Spleen (tissue), 11 donors: ENCODE measurements at regions not wholly inside any gene's neighbourhood (a gene's known extent, or its start where the extent isn't known, plus 50 kb on each side); places are given as distances from the start of the nearest gene placed in this dataset.

Source experiments
- DNase-seq: peaks from one replicate; pipeline ENCODE4 v3.0.0-alpha.2; 2020
- H3K27ac ChIP-seq, 8 donors: fragments of 200-600 bp; sonication (generic) in 7 of 8; 1 replicate in 4 of 8; 2 replicates in 4 of 8; pipeline versions ENCODE4 v1.5.0 to v1.8.0; 2016 to 2021; ENCODE audit warnings: inconsistent platforms in 4 of 8, mild to moderate bottlenecking in 4 of 8, moderate library complexity in 1 of 8
- H3K27me3 ChIP-seq, 7 donors: fragments of 200-600 bp; sonication (generic) in 6 of 7; replicated peaks in 1 of 7; 1 replicate in 4 of 7; 2 replicates in 3 of 7; pipeline versions ENCODE4 v1.5.0 to v1.8.0; 2016 to 2021; ENCODE audit warnings: inconsistent platforms in 3 of 7, mild to moderate bottlenecking in 1 of 7
- H3K36me3 ChIP-seq, 6 donors: fragments of 200-600 bp; sonication (generic) in 5 of 6; 1 replicate in 4 of 6; 2 replicates in 2 of 6; pipeline versions ENCODE4 v1.5.0 to v1.8.0; 2016 to 2021; ENCODE audit warnings: inconsistent platforms in 2 of 6
- H3K4me1 ChIP-seq, 6 donors: fragments of 200-600 bp; sonication (generic) in 5 of 6; 1 replicate in 3 of 6; 2 replicates in 3 of 6; pipeline versions ENCODE4 v1.5.0 to v1.8.0; 2016 to 2021; ENCODE audit warnings: inconsistent platforms in 3 of 6
- H3K4me3 ChIP-seq, 8 donors: fragments of 200-600 bp; sonication (generic) in 7 of 8; 1 replicate in 4 of 8; 2 replicates in 4 of 8; pipeline versions ENCODE4 v1.5.0 to v1.8.0; 2016 to 2021; ENCODE audit warnings: inconsistent platforms in 4 of 8, mild to moderate bottlenecking in 4 of 8, moderate library complexity in 2 of 8
- H3K9me3 ChIP-seq, 8 donors: fragments of 200-600 bp; sonication (generic) in 7 of 8; 1 replicate in 4 of 8; 2 replicates in 4 of 8; pipeline versions ENCODE4 v1.5.0 to v1.8.0; 2016 to 2021; ENCODE audit warnings: inconsistent platforms in 4 of 8
- POLR2A ChIP-seq, 3 donors: fragments of 450-650 bp; IDR thresholded peaks; one replicate each; pipeline ENCODE4 v1.5.1; 2017; ENCODE audit warnings: antibody characterized with exemption in 3 of 3, mild to moderate bottlenecking in 1 of 3
- POLR2AphosphoS5 ChIP-seq, 3 donors: sonication (generic); formaldehyde crosslinking; IDR thresholded peaks; one replicate each; pipeline ENCODE4 v1.5.1; 2017; ENCODE audit warnings: antibody characterized with exemption in 3 of 3
- WGBS, 5 donors: extraction: QIAGEN DNeasy Blood & Tissue Kit in 3 of 5; methylation state at CpG; one replicate each; pipeline versions ENCODE4 v1.1.5 to v1.1.7; 2013 to 2018; 5-methylcytosine and 5-hydroxymethylcytosine counted together
- intact Hi-C: fragments of 100-400 bp; cut with DNase I; formaldehyde crosslinking; loops from one replicate; pipeline ENCODE4 v1.15.0; 2023; ENCODE audit warnings: low total_unique reads
- TF ChIP-seq, protein P1 (sequence below), 11 experiments: fragments of 200-600 bp in 7 of 11; fragments of 450-650 bp in 4 of 11; sonication (generic) in 4 of 11; IDR thresholded peaks in 8 of 11; conservative IDR thresholded peaks in 3 of 11; 1 replicate in 7 of 11; 2 replicates in 4 of 11; pipeline versions ENCODE4 v1.4.0 to v1.8.0; 2016 to 2021; ENCODE audit warnings: antibody characterized with exemption in 11 of 11, inconsistent platforms in 4 of 11, mild to moderate bottlenecking in 1 of 11
- donor health status: healthy with polysubstance abuse.
- donor health status: DM: no; HTN: no; CAD: no; lungs with moderate emphysema.
- donor health status: DM: no; HTN: no; CAD: no.
- donor health status: Bipolar disorder and iron deficiency.
- donor health status: healthy.
- donor health status: DM: no; HTN: no; CAD: no.
- donor health status: DM: yes; HTN: yes; CAD: no.

- H3K9me3 ChIP-seq = peaks cover 0 to 4% (median 0%) of the 10 kb centered on the region in 8 donors
- H3K27me3 ChIP-seq = no peaks in the 10 kb centered on the region
- no peaks in the 10 kb centered on the region for H3K4me1 ChIP-seq
- TF ChIP-seq, protein P1, sequence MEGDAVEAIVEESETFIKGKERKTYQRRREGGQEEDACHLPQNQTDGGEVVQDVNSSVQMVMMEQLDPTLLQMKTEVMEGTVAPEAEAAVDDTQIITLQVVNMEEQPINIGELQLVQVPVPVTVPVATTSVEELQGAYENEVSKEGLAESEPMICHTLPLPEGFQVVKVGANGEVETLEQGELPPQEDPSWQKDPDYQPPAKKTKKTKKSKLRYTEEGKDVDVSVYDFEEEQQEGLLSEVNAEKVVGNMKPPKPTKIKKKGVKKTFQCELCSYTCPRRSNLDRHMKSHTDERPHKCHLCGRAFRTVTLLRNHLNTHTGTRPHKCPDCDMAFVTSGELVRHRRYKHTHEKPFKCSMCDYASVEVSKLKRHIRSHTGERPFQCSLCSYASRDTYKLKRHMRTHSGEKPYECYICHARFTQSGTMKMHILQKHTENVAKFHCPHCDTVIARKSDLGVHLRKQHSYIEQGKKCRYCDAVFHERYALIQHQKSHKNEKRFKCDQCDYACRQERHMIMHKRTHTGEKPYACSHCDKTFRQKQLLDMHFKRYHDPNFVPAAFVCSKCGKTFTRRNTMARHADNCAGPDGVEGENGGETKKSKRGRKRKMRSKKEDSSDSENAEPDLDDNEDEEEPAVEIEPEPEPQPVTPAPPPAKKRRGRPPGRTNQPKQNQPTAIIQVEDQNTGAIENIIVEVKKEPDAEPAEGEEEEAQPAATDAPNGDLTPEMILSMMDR (IDR thresholded peaks at IDR 0.05 in 8 of 11, conservative IDR thresholded peaks at IDR 0.05 in 3 of 11) = no peak
- TF ChIP-seq POLR2AphosphoS5 (IDR thresholded peaks at IDR 0.05) = no peak
- no peak for TF ChIP-seq POLR2A (IDR thresholded peaks at IDR 0.05)
- no peak overlapping the region for H3K27ac ChIP-seq
- no peaks in the 10 kb centered on the region for H3K36me3 ChIP-seq
- H3K4me3 ChIP-seq = no peak overlapping the region
- no peak for DNase-seq
- intact Hi-C loops = no loop called here
Observed at GRCh38 chrX:5220421-5220820, 1008.2 kb downstream of the NLGN4X start.

- WGBS, 5 donors = 62 to 74% (median 67%) methylated on average over 4 of the region's 4 CpGs
- no peaks in the 10 kb centered on the region for H3K27me3 ChIP-seq
- TF ChIP-seq POLR2AphosphoS5 (IDR thresholded peaks at IDR 0.05) (no peak), POLR2A (IDR thresholded peaks at IDR 0.05) (no peak)
- TF ChIP-seq, protein P1 (IDR thresholded peaks at IDR 0.05 in 8 of 11, conservative IDR thresholded peaks at IDR 0.05 in 3 of 11) = no peak
- no peak overlapping the region for H3K27ac ChIP-seq
- H3K9me3 ChIP-seq = no peaks in the 10 kb centered on the region
- DNase-seq = no peak
- H3K4me1 ChIP-seq = no peaks in the 10 kb centered on the region
- H3K4me3 ChIP-seq = no peak overlapping the region
- no peaks in the 10 kb centered on the region for H3K36me3 ChIP-seq
- intact Hi-C loops = no loop called here
Observed at GRCh38 chrX:5194806-5195205, 1033.9 kb downstream of the NLGN4X start.

GRCh38 chrX:5180135-5180741 is 1048.4 kb downstream of the NLGN4X start:
- Histone ChIP-seq H3K4me3 (no peak overlapping the region), H3K9me3 (peaks cover 0 to 7% (median 0%) of the 10 kb centered on the region in 8 donors), H3K4me1 (no peaks in the 10 kb centered on the region), H3K36me3 (no peaks in the 10 kb centered on the region), H3K27ac (no peak overlapping the region), H3K27me3 (no peaks in the 10 kb centered on the region)
- 65 to 76% (median 72%) methylated on average over 12 of the region's 12 CpGs for WGBS, 5 donors
- no peak for DNase-seq
- intact Hi-C loops = no loop called here
- TF ChIP-seq, protein P1 (IDR thresholded peaks at IDR 0.05 in 8 of 11, conservative IDR thresholded peaks at IDR 0.05 in 3 of 11) = no peak
- no peak for TF ChIP-seq POLR2A (IDR thresholded peaks at IDR 0.05)
- TF ChIP-seq POLR2AphosphoS5 (IDR thresholded peaks at IDR 0.05) = no peak

DNA sequence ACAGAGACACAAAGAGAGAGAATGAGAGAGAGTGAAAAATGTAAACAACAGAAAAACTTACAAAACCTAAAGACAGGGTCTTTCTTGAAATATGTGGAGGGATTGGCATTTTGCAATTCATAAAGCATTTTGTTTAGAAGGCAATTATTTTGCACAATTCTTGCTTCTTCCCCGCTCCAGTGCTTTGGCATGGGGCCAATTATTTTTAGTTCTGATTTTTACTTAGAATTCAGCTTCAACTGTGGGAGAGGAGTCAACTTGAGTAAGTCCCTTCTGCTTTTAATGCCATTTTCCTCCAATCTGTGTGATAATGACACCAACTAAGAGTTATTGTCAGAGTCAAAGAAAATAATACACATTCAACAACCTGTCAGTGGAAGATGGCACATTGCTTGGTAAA is 1051.9 kb downstream of the NLGN4X start:
- Histone ChIP-seq H3K27me3 (no peaks in the 10 kb centered on the region), H3K4me1 (no peaks in the 10 kb centered on the region), H3K36me3 (no peaks in the 10 kb centered on the region), H3K27ac (no peak overlapping the region), H3K9me3 (peaks cover 0 to 6% (median 0%) of the 10 kb centered on the region in 8 donors), H3K4me3 (no peak overlapping the region)
- TF ChIP-seq POLR2AphosphoS5 (IDR thresholded peaks at IDR 0.05) (no peak), POLR2A (IDR thresholded peaks at IDR 0.05) (no peak)
- TF ChIP-seq, protein P1 (IDR thresholded peaks at IDR 0.05 in 8 of 11, conservative IDR thresholded peaks at IDR 0.05 in 3 of 11) = no peak
- DNase-seq = no peak
- WGBS, 5 donors = 71 to 81% (median 74%) methylated on average over 1 of the region's 1 CpG
- intact Hi-C loops = no loop called here
